Stimulated activated effector memory CD8-positive, alpha-beta T cell treated with anti-CD3 and anti-CD28 coated beads, Interleukin-12 subunit alpha, Interleukin-12 subunit beta, amount 100 ng/mL, for 72 hours (primary cell): ENCODE measurements at regions not wholly inside any gene's neighbourhood (a gene's known extent, or its start where the extent isn't known, plus 50 kb on each side); places are given as distances from the start of the nearest gene placed in this dataset.

Source experiments
- ATAC-seq: fragments of 150-1000 bp; cut with Tn5 transposase; 2 replicates; pipeline ENCODE4 v1.10.0; 2021
- DNase-seq, 2 donors: peaks; one replicate each; pipeline ENCODE4 v3.0.0; 2021 to 2022; ENCODE audit warnings: low spot score in 2 of 2
- H3K27ac Mint-ChIP-seq: one replicate; pipeline ENCODE4 v1.8.0; 2022; ENCODE audit warnings: mild to moderate bottlenecking, mixed read lengths
- H3K36me3 Mint-ChIP-seq: one replicate; pipeline ENCODE4 v1.8.0; 2022; ENCODE audit warnings: mild to moderate bottlenecking, mixed read lengths
- H3K4me1 Mint-ChIP-seq: one replicate; pipeline ENCODE4 v1.8.0; 2022; ENCODE audit warnings: mixed read lengths
- H3K4me3 Mint-ChIP-seq: one replicate; pipeline ENCODE4 v1.8.0; 2022; ENCODE audit warnings: mild to moderate bottlenecking, mixed read lengths
- H3K9me3 Mint-ChIP-seq: one replicate; pipeline ENCODE4 v1.8.0; 2022; ENCODE audit warnings: mixed read lengths

- Mint-ChIP-seq H3K4me1 (no peaks in the 10 kb centered on the region), H3K9me3 (no peaks in the 10 kb centered on the region), H3K4me3 (no peak overlapping the region), H3K27ac (no peak overlapping the region), H3K36me3 (no peaks in the 10 kb centered on the region)
- DNase-seq (no peak), ATAC-seq (no peak)
These were observed 336.4 kb downstream of the PLK2 start for GRCh38 chr5:58123501-58123900.

GRCh38 chr5:58122848-58123392, 337.0 kb downstream of the PLK2 start:
- H3K4me3 Mint-ChIP-seq, result no peak overlapping the region

GRCh38 chr5:58122157-58122556, 337.7 kb downstream of the PLK2 start:
- Mint-ChIP-seq H3K9me3 (no peaks in the 10 kb centered on the region), H3K4me3 (no peak overlapping the region), H3K4me1 (no peaks in the 10 kb centered on the region), H3K27ac (no peak overlapping the region), H3K36me3 (no peaks in the 10 kb centered on the region)
- DNase-seq (no peak), ATAC-seq (no peak)

More at GRCh38 chr5:58122848-58123392, 337.0 kb downstream of the PLK2 start:
- H3K36me3 Mint-ChIP-seq, result no peaks in the 10 kb centered on the region
- no peak overlapping the region for H3K27ac Mint-ChIP-seq
- H3K9me3 Mint-ChIP-seq, result no peaks in the 10 kb centered on the region
- no peaks in the 10 kb centered on the region for H3K4me1 Mint-ChIP-seq
- DNase-seq (no peak), ATAC-seq (no peak)

GRCh38 chr5:58121391-58121790, 338.5 kb downstream of the PLK2 start:
- H3K36me3 Mint-ChIP-seq, result no peaks in the 10 kb centered on the region

GRCh38 chr5:58117542-58117941, 342.3 kb downstream of the PLK2 start:
- H3K27ac Mint-ChIP-seq, result no peak overlapping the region
- no peak for ATAC-seq
- H3K9me3 Mint-ChIP-seq, result peaks cover 3% of the 10 kb centered on the region
- H3K36me3 Mint-ChIP-seq, result no peaks in the 10 kb centered on the region
- no peak for DNase-seq
- H3K4me1 Mint-ChIP-seq, result no peaks in the 10 kb centered on the region
- H3K4me3 Mint-ChIP-seq, result no peak overlapping the region

More at GRCh38 chr5:58121391-58121790, 338.5 kb downstream of the PLK2 start:
- no peaks in the 10 kb centered on the region for H3K4me1 Mint-ChIP-seq
- H3K27ac Mint-ChIP-seq, result no peak overlapping the region
- H3K9me3 Mint-ChIP-seq, result no peaks in the 10 kb centered on the region
- DNase-seq (no peak), ATAC-seq (no peak)
- H3K4me3 Mint-ChIP-seq, result no peak overlapping the region

- Mint-ChIP-seq H3K36me3 (no peaks in the 10 kb centered on the region), H3K27ac (no peak overlapping the region), H3K4me3 (no peak overlapping the region), H3K9me3 (peaks cover 3% of the 10 kb centered on the region), H3K4me1 (no peaks in the 10 kb centered on the region)
- ATAC-seq (no peak), DNase-seq (no peak)
These were observed 343.5 kb downstream of the PLK2 start for GRCh38 chr5:58116346-58116745.

GRCh38 chr5:58115811-58116210, 344.1 kb downstream of the PLK2 start:
- no peak for ATAC-seq
- H3K9me3 Mint-ChIP-seq, result peaks cover 3% of the 10 kb centered on the region

GRCh38 chr5:58114324-58114723, 345.6 kb downstream of the PLK2 start:
- H3K27ac Mint-ChIP-seq, result no peak overlapping the region
- DNase-seq, result no peak
- no peaks in the 10 kb centered on the region for H3K36me3 Mint-ChIP-seq

More at GRCh38 chr5:58115811-58116210, 344.1 kb downstream of the PLK2 start:
- Mint-ChIP-seq H3K4me1 (no peaks in the 10 kb centered on the region), H3K36me3 (no peaks in the 10 kb centered on the region), H3K4me3 (no peak overlapping the region), H3K27ac (no peak overlapping the region)
- no peak for DNase-seq

GRCh38 chr5:58113172-58113571, 346.7 kb downstream of the PLK2 start:
- ATAC-seq, result no peak
- no peaks in the 10 kb centered on the region for H3K4me1 Mint-ChIP-seq
- no peak for DNase-seq
- H3K9me3 Mint-ChIP-seq, result peaks cover 3% of the 10 kb centered on the region
- H3K36me3 Mint-ChIP-seq, result no peaks in the 10 kb centered on the region
- H3K4me3 Mint-ChIP-seq, result no peak overlapping the region
- no peak overlapping the region for H3K27ac Mint-ChIP-seq

More at GRCh38 chr5:58114324-58114723, 345.6 kb downstream of the PLK2 start:
- Mint-ChIP-seq H3K9me3 (peaks cover 3% of the 10 kb centered on the region), H3K4me1 (no peaks in the 10 kb centered on the region), H3K4me3 (no peak overlapping the region)
- no peak for ATAC-seq

GRCh38 chr5:58108511-58108910, 351.4 kb downstream of the PLK2 start:
- Mint-ChIP-seq H3K36me3 (no peaks in the 10 kb centered on the region), H3K27ac (no peak overlapping the region), H3K4me1 (no peaks in the 10 kb centered on the region), H3K4me3 (no peak overlapping the region), H3K9me3 (peaks cover 3% of the 10 kb centered on the region)
- no peak for ATAC-seq
- no peak for DNase-seq

- Mint-ChIP-seq H3K27ac (no peak overlapping the region), H3K36me3 (no peaks in the 10 kb centered on the region), H3K4me3 (no peak overlapping the region), H3K4me1 (no peaks in the 10 kb centered on the region), H3K9me3 (peaks cover 8% of the 10 kb centered on the region)
- DNase-seq (no peak), ATAC-seq (no peak)
These were observed 352.2 kb downstream of the PLK2 start for GRCh38 chr5:58107704-58108103.

- Mint-ChIP-seq H3K27ac (no peak overlapping the region), H3K36me3 (no peaks in the 10 kb centered on the region), H3K4me1 (no peaks in the 10 kb centered on the region), H3K4me3 (no peak overlapping the region), H3K9me3 (peaks cover 10% of the 10 kb centered on the region)
- DNase-seq (no peak), ATAC-seq (no peak)
These were observed 353.0 kb downstream of the PLK2 start for GRCh38 chr5:58106754-58107410.

GRCh38 chr5:58105836-58106235, 354.1 kb downstream of the PLK2 start:
- Mint-ChIP-seq H3K27ac (no peak overlapping the region), H3K9me3 (peaks cover 10% of the 10 kb centered on the region), H3K36me3 (no peaks in the 10 kb centered on the region), H3K4me3 (no peak overlapping the region), H3K4me1 (no peaks in the 10 kb centered on the region)
- ATAC-seq (no peak), DNase-seq (no peak)

GRCh38 chr5:58099257-58099656, 360.6 kb downstream of the PLK2 start:
- H3K36me3 Mint-ChIP-seq, result no peaks in the 10 kb centered on the region
- H3K9me3 Mint-ChIP-seq, result peaks cover 12% of the 10 kb centered on the region
- no peak overlapping the region for H3K27ac Mint-ChIP-seq
- no peak for ATAC-seq
- no peak for DNase-seq
- H3K4me3 Mint-ChIP-seq, result no peak overlapping the region
- H3K4me1 Mint-ChIP-seq, result no peaks in the 10 kb centered on the region

GRCh38 chr5:58094031-58094430, 365.9 kb downstream of the PLK2 start:
- ATAC-seq (peak; percentile 67), DNase-seq (no peak)
- no peak overlapping the region for H3K4me3 Mint-ChIP-seq
- no peaks in the 10 kb centered on the region for H3K9me3 Mint-ChIP-seq
- no peak overlapping the region for H3K27ac Mint-ChIP-seq
- no peaks in the 10 kb centered on the region for H3K36me3 Mint-ChIP-seq
- no peaks in the 10 kb centered on the region for H3K4me1 Mint-ChIP-seq

- no peaks in the 10 kb centered on the region for H3K4me1 Mint-ChIP-seq
- no peaks in the 10 kb centered on the region for H3K36me3 Mint-ChIP-seq
- no peak overlapping the region for H3K27ac Mint-ChIP-seq
- no peaks in the 10 kb centered on the region for H3K9me3 Mint-ChIP-seq
- no peak overlapping the region for H3K4me3 Mint-ChIP-seq
- ATAC-seq, result no peak
- no peak for DNase-seq
These were observed 369.2 kb downstream of the PLK2 start for GRCh38 chr5:58090704-58091103.
